Panc1 (cell line): ENCODE measurements at regions not wholly inside any gene's neighbourhood (a gene's known extent, or its start where the extent isn't known, plus 50 kb on each side); places are given as distances from the start of the nearest gene placed in this dataset.
"Not testable (repeated sequence)": the region's sequence is repeated elsewhere in the genome, so short reads cannot be mapped to it uniquely, and the experiment has no call there.

ENCODE experiments used
- ATAC-seq: fragments of 200-7000 bp; cut with Tn5 transposase; 2 replicates; pipeline ENCODE4 v1.9.1; 2020; ENCODE audit warnings: mild to moderate bottlenecking, moderate library complexity
- BruUV-seq: library from RNA; stranded (reverse); fragments of 400-500 nt; replicated peaks from 2 replicates; lab custom pipeline; 2021; lab: Mats Ljungman, UMichigan
- CTCF ChIA-PET: fragments of 300-600 bp; sonication (Branson Sonifier 250); formaldehyde crosslinking; loops from one replicate; lab custom pipeline; 2022; ENCODE audit warnings: antibody characterized with exemption; lab: Charles Lee
- POLR2A ChIA-PET: fragments of 300-600 bp; sonication (Branson Sonifier 250); formaldehyde crosslinking; loops from one replicate; lab custom pipeline; 2022; ENCODE audit warnings: antibody characterized with exemption; lab: Charles Lee
- DNase-seq: peaks from one replicate; pipeline ENCODE4 v3.0.0-alpha.2; 2010; ENCODE audit warnings: low read depth, low spot score
- H3K27ac ChIP-seq: 2 replicates; pipeline ENCODE4 v1.5.1; 2011; ENCODE audit warnings: mild to moderate bottlenecking, low read length, inconsistent platforms
- H3K27me3 ChIP-seq: fragments of 200-500 bp; sonication (Bioruptor generic); 2 replicates; pipeline ENCODE4 v1.6.0; 2014; ENCODE audit warnings: low read length, inconsistent platforms; ENCODE audit not compliant: control insufficient read depth, insufficient read depth
- H3K36me3 ChIP-seq: fragments of 200-500 bp; sonication (Bioruptor generic); 2 replicates; pipeline ENCODE4 v1.5.1; 2014; ENCODE audit warnings: inconsistent platforms, mild to moderate bottlenecking, low read length, moderate library complexity; ENCODE audit not compliant: control insufficient read depth, insufficient read depth
- H3K4me1 ChIP-seq: 2 replicates; pipeline ENCODE4 v1.5.1; 2011; ENCODE audit warnings: inconsistent platforms, mild to moderate bottlenecking, low read length, moderate library complexity; ENCODE audit not compliant: control insufficient read depth, insufficient read depth
- H3K4me3 ChIP-seq, 2 experiments: 2 replicates each; pipeline ENCODE4 v1.5.1; 2011 to 2012; ENCODE audit warnings: low read depth in 2 of 2, low read length in 2 of 2, mild to moderate bottlenecking in 2 of 2, inconsistent platforms in 1 of 2, moderate library complexity in 1 of 2
- H3K9me3 ChIP-seq: fragments of 200-500 bp; sonication (Bioruptor generic); 2 replicates; pipeline ENCODE4 v1.5.1; 2014; ENCODE audit warnings: low read depth, mild to moderate bottlenecking, inconsistent platforms, low read length, moderate library complexity; ENCODE audit not compliant: control insufficient read depth, insufficient read depth
- CTCF ChIP-seq: fragments of 450-650 bp; IDR thresholded peaks from 2 replicates; pipeline ENCODE4 v1.5.1; 2017; ENCODE audit warnings: mild to moderate bottlenecking
- POLR2AphosphoS5 ChIP-seq: IDR thresholded peaks from 2 replicates; pipeline ENCODE4 v1.6.1; 2012; ENCODE audit warnings: mild to moderate bottlenecking, low read depth, low read length, moderate library complexity
- REST ChIP-seq, 2 experiments: IDR thresholded peaks; 2 replicates each; pipeline ENCODE4 v1.6.1; 2011 to 2012; ENCODE audit warnings: low read depth in 2 of 2, control low read depth in 1 of 2, low read length in 1 of 2, mild to moderate bottlenecking in 1 of 2, moderate library complexity in 1 of 2; ENCODE audit not compliant: insufficient read depth in 1 of 2
- SIN3A ChIP-seq: IDR thresholded peaks from 2 replicates; pipeline ENCODE4 v1.6.1; 2012; ENCODE audit warnings: low read depth, mild to moderate bottlenecking, low read length, moderate library complexity, borderline replicate concordance; ENCODE audit not compliant: insufficient read depth
- TCF7L2 ChIP-seq: IDR thresholded peaks from 2 replicates; pipeline ENCODE4 v1.6.1; 2011; ENCODE audit warnings: mild to moderate bottlenecking, low read depth, low read length, inconsistent platforms
- in situ Hi-C: cut with HindIII; loops from 2 replicates; pipeline ENCODE4 v1.10.0; 2016; ENCODE audit warnings: low sequenced_read_pairs, low pct_unique_long_range_greater_than_20kb
- intact Hi-C: fragments of 100-400 bp; cut with micrococcal nuclease; formaldehyde crosslinking; loops from one replicate; pipeline ENCODE4 v1.10.0; 2022; ENCODE audit not compliant: unreplicated experiment

GRCh38 chr14:106228541-106229158, 702.3 kb downstream of the TMEM121 start:
- ChIA-PET POLR2A (no interaction called here), CTCF (no interaction called here)
- no peaks in the 10 kb centered on the region for H3K9me3 ChIP-seq
- no peak overlapping the region for H3K27ac ChIP-seq
- BruUV-seq = no TSS peak
- no peak for TF ChIP-seq REST (IDR thresholded peaks at IDR 0.05; ENCODE audit: insufficient read depth in 1 of 2, low read depth in 2 of 2, low read length in 1 of 2)
- no peak for TF ChIP-seq CTCF
- no peak for TF ChIP-seq SIN3A
- no peak for TF ChIP-seq TCF7L2
- TF ChIP-seq POLR2AphosphoS5 = no peak
- in situ Hi-C loops (no loop called here), intact Hi-C loops (no loop called here)
- ATAC-seq (no peak), DNase-seq (no peak)
- H3K36me3 ChIP-seq = no peaks in the 10 kb centered on the region
- no peaks in the 10 kb centered on the region for H3K4me1 ChIP-seq
- H3K27me3 ChIP-seq = no peaks in the 10 kb centered on the region
- H3K4me3 ChIP-seq = no peak overlapping the region

GRCh38 chr14:106230071-106230470, 703.7 kb downstream of the TMEM121 start:
- ATAC-seq (no peak), DNase-seq (no peak)
- Histone ChIP-seq H3K9me3 (no peaks in the 10 kb centered on the region), H3K27ac (no peak overlapping the region), H3K36me3 (no peaks in the 10 kb centered on the region), H3K4me3 (no peak overlapping the region), H3K27me3 (no peaks in the 10 kb centered on the region), H3K4me1 (no peaks in the 10 kb centered on the region)
- TF ChIP-seq REST (IDR thresholded peaks at IDR 0.05; ENCODE audit: insufficient read depth in 1 of 2, low read depth in 2 of 2, low read length in 1 of 2) (no peak), SIN3A (no peak), CTCF (no peak), POLR2AphosphoS5 (no peak), TCF7L2 (no peak)
- BruUV-seq = no TSS peak
- ChIA-PET CTCF (interaction anchor here (0.9 kb wide), 1 partner anchor 60 kb away, joined by 3 read pairs; no protein-coding TSS in a partner anchor), POLR2A (no interaction called here)
- in situ Hi-C loops = no loop called here
- intact Hi-C loops = no loop called here

- H3K4me1 ChIP-seq, H3K4me3 ChIP-seq, POLR2A ChIA-PET, in situ Hi-C loops, DNase-seq, CTCF ChIA-PET, H3K27me3 ChIP-seq, H3K36me3 ChIP-seq, intact Hi-C loops, ATAC-seq, H3K27ac ChIP-seq, H3K9me3 ChIP-seq, BruUV-seq: not testable (repeated sequence)
Measured at GRCh38 chr14:106233191-106233590, 706.8 kb downstream of the TMEM121 start.
